Skin epidermis (tissue), 12 donors: ENCODE measurements at regions not wholly inside any gene's neighbourhood (a gene's known extent, or its start where the extent isn't known, plus 50 kb on each side); places are given as distances from the start of the nearest gene placed in this dataset.

Experiments used
- H3K27ac ChIP-seq, 21 experiments: fragments of 200-600 bp; sonication (generic) in 11 of 21; one replicate each; pipeline ENCODE4 v1.5.0; 2020; ENCODE audit warnings: mild to moderate bottlenecking in 3 of 21, inconsistent platforms in 2 of 21, moderate library complexity in 2 of 21
- H3K4me3 ChIP-seq, 7 experiments: fragments of 200-600 bp; sonication (generic) in 2 of 7; one replicate each; pipeline ENCODE4 v1.5.0; 2020; ENCODE audit warnings: inconsistent platforms in 2 of 7, mild to moderate bottlenecking in 2 of 7, moderate library complexity in 1 of 7

DNA sequence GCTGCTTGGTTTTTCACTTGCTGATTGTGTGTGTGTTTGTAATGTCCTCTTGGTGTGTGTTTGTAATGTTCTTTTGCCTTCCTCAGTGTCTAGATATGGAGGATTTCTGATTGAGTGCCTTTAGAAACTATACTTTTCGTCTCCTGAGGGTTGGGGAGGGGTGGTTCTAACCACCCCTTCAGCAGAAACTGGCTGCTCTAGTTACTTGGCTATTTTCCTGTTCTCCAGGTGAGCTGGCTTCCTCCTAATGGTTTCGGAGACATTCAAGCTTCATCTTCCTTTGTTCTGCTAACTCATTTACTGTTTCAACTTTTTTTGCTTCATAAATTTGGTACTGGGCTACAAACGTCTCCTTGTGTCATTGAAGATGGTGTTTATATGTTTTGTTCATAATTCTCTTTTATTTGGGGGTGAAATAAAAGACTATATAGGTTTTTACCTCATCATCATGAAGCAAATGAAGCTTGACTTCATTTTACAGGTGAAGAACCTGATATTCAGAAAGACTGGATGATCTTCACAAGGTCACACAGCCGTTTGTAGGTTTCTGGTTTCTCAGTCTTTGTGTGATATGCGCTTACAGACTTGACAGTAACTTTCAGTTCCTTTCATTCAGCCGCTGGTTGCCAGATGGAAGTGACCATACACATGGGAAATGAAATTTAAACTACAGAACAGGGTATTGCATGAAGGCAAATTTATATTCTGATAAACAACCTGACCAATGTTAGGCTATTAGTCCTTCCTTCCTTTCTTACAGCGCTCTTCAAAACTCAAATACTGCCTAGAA, 238.5 kb downstream of the GALR1 start:
- no peak overlapping the region for H3K27ac ChIP-seq
- no peak overlapping the region for H3K4me3 ChIP-seq

GRCh38 chr18:77495079-77495478, 245.4 kb downstream of the GALR1 start:
- no peak overlapping the region for H3K27ac ChIP-seq
- no peak overlapping the region for H3K4me3 ChIP-seq

GRCh38 chr18:77495982-77496690, 246.5 kb downstream of the GALR1 start:
- Histone ChIP-seq H3K4me3 (no peak overlapping the region), H3K27ac (no peak overlapping the region)

GRCh38 chr18:77501266-77501665, 251.6 kb downstream of the GALR1 start:
- H3K4me3 ChIP-seq = no peak overlapping the region
- H3K27ac ChIP-seq = no peak overlapping the region

DNA sequence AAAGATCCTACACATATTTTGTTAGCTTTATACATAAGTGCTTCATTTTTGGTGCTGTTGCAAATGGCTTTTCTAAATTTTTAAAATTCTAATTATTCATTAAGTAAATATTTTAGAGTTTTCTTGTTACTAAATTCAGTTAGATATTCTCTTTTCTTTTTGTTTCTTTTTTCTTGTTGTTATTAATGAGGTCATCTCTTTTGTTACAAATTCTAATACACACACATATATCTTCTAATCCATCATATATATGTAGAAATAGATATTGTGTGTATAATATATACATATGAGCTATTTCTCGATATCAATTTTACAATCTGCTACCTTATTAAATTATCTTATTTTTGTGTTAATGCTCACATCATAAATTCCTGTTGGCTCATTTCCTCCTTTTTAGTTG, 255.9 kb downstream of the GALR1 start:
- H3K27ac ChIP-seq = no peak overlapping the region
- H3K4me3 ChIP-seq = no peak overlapping the region

- no peak overlapping the region for H3K27ac ChIP-seq
- no peak overlapping the region for H3K4me3 ChIP-seq
These were observed 262.5 kb downstream of the GALR1 start for GRCh38 chr18:77512152-77512551.

DNA sequence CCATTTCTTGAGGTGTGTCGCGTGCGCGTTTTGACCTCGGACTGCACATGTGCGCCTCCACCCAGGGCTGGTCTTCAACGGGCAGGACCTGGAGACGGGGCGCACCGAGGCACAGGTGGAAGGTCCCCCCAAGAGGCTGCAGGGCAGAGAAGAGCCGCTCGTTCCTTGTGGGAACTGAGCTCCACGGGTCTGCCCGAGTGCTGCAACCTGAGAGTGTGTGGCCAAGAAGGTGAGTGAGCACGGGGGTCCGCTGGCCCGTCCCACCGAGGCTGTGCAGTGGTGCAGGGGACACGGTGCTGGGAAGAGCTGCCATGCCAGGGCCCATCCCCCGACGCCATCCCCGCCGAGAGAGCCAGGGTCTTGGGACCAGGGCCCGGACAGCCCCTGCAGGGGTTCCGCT, 268.3 kb downstream of the GALR1 start:
- Histone ChIP-seq H3K27ac (no peak overlapping the region), H3K4me3 (no peak overlapping the region)

DNA sequence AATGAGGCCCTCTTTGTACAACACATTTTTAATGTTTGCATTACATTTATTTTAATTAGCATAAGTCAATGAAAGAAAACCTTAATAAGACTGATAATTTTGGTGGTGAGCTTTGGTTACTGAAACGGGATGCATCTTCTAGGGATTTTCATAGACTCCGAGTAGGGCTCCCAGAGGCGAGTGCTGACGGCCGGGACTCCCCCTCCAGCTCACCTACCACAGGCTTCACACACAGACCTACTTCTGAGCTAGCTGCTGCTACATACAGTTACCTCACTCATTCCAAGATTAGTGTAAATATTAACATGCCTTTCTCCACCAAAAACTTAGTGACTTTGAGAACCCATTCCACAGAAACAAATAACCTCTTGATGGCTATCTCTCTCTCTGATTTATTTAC, 271.1 kb downstream of the GALR1 start:
- Histone ChIP-seq H3K27ac (no peak overlapping the region), H3K4me3 (no peak overlapping the region)

DNA sequence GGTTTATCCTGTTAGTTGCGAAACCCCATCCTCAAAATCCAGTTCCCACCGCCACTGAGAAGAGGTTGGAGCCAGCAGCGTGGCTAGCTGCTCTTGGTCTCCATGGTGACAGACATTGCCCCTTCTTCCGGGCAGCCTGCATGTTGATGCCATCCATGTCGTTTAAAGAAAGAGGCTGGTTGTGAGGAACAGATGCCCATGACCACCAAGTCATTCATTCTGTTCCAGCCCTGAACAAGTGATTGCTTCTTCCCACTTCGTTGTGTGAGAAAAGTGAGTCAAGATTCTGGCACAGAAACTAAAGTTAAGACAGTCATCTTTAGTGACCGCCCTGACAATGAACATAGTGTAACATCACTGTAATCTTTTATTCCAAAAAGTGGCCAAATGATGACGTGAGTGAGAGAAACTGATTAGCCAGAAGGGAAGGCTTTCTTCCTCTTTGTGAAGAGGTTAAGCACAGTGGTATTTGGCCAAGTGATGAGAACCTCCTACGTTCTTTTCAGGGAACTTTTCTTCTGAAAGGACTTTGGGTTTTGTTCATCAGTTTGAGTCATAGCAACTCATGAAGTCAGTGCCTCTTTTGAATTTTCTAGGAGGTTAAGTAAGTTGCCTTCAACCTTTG, 272.5 kb downstream of the GALR1 start:
- Histone ChIP-seq H3K27ac (no peak overlapping the region), H3K4me3 (no peak overlapping the region)

DNA sequence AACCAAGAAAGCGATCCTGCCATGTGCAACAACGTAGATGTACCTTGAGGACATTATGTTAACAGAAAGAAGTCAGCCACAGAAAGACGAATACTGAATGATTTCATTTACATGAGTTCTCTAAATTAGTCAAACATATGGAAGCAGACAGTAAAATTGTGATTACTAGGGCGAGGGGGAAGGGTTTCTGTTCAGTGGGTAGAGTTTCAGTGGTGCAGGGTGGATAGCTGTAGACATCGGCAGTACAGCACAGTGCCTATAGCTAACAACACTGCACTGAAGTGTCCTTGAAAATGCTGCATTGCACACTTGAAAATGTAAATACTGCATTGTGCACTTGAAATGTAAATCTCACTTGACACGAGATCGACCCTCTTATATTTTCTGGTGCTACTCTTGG, 275.3 kb downstream of the GALR1 start:
- Histone ChIP-seq H3K27ac (no peak overlapping the region), H3K4me3 (no peak overlapping the region)

GRCh38 chr18:77526962-77527361, 277.3 kb downstream of the GALR1 start:
- H3K4me3 ChIP-seq = no peak overlapping the region

GRCh38 chr18:77528872-77529271, 279.2 kb downstream of the GALR1 start:
- Histone ChIP-seq H3K27ac (no peak overlapping the region), H3K4me3 (no peak overlapping the region)

More at GRCh38 chr18:77526962-77527361, 277.3 kb downstream of the GALR1 start:
- no peak overlapping the region for H3K27ac ChIP-seq

DNA sequence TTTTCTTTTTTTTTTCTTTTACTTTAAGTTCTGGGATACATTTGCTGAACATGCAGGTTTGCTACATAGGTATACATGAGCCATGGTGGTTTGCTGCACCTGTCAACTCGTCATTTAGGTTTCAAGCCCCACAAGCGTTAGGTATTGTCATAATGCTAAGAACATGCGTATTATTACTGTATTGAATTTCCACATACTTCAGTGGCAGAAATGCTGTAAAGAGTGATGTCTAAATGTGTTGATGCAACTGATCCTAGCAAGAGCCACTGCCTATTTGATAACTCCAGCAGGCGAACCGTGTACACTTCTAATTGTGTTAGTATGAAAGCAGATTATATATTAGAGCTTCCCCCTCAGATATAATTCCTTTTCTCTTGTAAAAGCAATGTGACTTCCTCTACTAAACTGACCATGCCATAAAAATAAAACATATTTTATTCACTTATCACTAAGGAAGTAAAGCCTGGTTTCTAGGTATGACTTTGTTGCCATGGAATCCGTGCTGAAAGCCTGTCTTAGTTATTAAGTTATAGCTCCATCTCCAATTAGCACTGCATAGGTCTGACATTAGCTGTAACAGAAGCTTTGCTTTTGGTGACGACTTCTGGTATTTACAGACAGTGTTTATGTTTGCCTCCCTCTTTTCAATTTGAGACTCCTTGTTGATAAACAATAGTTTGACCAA, 280.0 kb downstream of the GALR1 start:
- Histone ChIP-seq H3K27ac (no peak overlapping the region), H3K4me3 (no peak overlapping the region)

DNA sequence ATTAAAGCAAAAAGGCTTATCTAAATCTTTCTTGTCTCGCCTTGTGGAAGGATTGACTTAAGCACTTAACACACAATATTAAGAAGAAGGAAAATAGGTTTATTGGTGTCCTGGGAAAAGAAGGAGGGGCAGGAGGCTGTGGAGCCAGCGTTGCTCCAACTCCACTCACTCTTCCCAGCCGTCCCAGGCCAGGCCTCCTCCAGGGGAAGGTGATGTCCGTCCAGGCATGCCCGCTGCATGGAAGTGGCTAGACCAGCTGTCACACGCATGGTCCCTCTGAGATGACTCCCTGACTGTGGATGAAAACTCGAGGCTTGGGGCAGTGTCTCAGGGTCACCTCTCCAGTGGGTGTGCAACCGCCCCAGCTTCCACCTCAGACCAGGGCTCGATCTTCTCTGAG, 281.1 kb downstream of the GALR1 start:
- H3K27ac ChIP-seq = no peak overlapping the region
- no peak overlapping the region for H3K4me3 ChIP-seq

GRCh38 chr18:77539860-77540259, 290.2 kb downstream of the GALR1 start:
- no peak overlapping the region for H3K4me3 ChIP-seq
- H3K27ac ChIP-seq = no peak overlapping the region

DNA sequence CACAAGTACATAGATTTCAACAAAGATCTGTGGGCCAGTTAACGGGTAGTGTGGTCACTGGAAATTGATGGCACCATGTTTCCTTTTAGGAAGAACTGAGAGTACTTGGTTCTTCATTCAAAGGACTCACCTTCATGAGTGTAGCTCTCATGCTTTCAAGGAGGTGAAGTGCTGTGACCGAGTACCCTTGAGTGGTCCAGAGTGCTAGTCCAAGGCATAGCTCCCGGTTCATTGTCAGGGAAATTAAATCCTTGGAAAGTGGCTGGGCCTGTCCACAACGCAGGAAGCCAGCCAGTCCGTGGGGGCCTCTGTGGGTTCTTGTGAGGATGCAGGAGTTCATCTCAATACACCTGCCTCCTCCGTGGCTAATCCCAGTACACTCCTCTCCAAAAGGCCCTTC, 295.1 kb downstream of the GALR1 start:
- Histone ChIP-seq H3K27ac (no peak overlapping the region), H3K4me3 (no peak overlapping the region)

DNA sequence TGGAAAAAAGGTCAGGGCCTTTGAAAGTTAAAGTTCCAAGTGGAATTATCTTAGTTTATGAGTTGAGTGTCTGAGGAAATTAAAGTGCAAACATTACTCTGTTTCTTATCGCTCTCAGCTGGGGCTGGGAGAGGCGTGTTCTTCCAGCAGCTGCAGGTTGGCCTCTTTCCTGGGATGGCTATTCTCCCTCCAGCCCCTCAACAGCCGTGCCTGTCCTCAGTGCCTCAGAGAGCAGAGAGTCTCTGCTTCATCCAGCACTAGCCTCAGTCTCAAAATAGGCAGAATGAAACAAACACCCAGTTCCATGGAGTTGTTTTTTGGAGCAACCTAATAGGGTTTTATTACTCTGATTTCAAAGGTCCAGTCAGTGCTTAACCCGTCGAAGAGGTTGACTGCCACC, 298.1 kb downstream of the GALR1 start:
- no peak overlapping the region for H3K4me3 ChIP-seq
- no peak overlapping the region for H3K27ac ChIP-seq

- H3K27ac ChIP-seq = no peak overlapping the region
- no peak overlapping the region for H3K4me3 ChIP-seq
These were observed 299.3 kb downstream of the GALR1 start for GRCh38 chr18:77548790-77549420.

- H3K4me3 ChIP-seq = no peak overlapping the region
- H3K27ac ChIP-seq = no peak overlapping the region
These were observed 301.0 kb downstream of the GALR1 start for GRCh38 chr18:77550625-77551024.

GRCh38 chr18:77551055-77551454, 301.4 kb downstream of the GALR1 start:
- Histone ChIP-seq H3K4me3 (no peak overlapping the region), H3K27ac (no peak overlapping the region)
